B cell (primary cell): ENCODE measurements at regions not wholly inside any gene's neighbourhood (a gene's known extent, or its start where the extent isn't known, plus 50 kb on each side); places are given as distances from the start of the nearest gene placed in this dataset.
A peak's percentile ranks its signal among the peaks of the same experiment; 100 is the strongest.

Source experiments
- ATAC-seq: fragments of 200-7000 bp; cut with Tn5 transposase; one replicate; pipeline ENCODE4 v1.10.0; 2021; ENCODE audit warnings: low read depth, mild to moderate bottlenecking, moderate number of reproducible peaks, moderate library complexity
- CTCF ChIA-PET: fragments of 350-600 bp; sonication (Branson Sonifier 250); formaldehyde crosslinking; loops from one replicate; lab custom pipeline; 2021; ENCODE audit warnings: antibody characterized with exemption, inconsistent platforms; lab: Charles Lee
- POLR2A ChIA-PET: fragments of 350-600 bp; sonication (Branson Sonifier 250); formaldehyde crosslinking; loops from one replicate; lab custom pipeline; 2021; ENCODE audit warnings: antibody characterized with exemption; lab: Charles Lee
- DNase-seq: peaks from one replicate; pipeline ENCODE4 v3.0.0; 2013
- H2AFZ ChIP-seq: 2 replicates; pipeline ENCODE4 v1.6.1; 2012; ENCODE audit warnings: mild to moderate bottlenecking, low read depth, low read length; ENCODE audit not compliant: insufficient read depth, poor library complexity, severe bottlenecking
- H3K27ac ChIP-seq, 2 donors: 1 replicate in 1 of 2; 2 replicates in 1 of 2; pipeline ENCODE4 v1.5.1; 2012 to 2013; ENCODE audit warnings: low read length in 2 of 2, mild to moderate bottlenecking in 2 of 2, moderate library complexity in 1 of 2
- H3K27me3 ChIP-seq, 4 experiments: fragments of 200-600 bp in 1 of 4; sonication (generic) in 1 of 4; replicated peaks in 1 of 4; 1 replicate in 2 of 4; 2 replicates in 2 of 4; pipeline versions ENCODE4 v1.6.1 to v1.7.0; 2013 to 2016; ENCODE audit warnings: low read length in 3 of 4, mild to moderate bottlenecking in 2 of 4, mixed read lengths in 1 of 4, moderate library complexity in 1 of 4; ENCODE audit not compliant: insufficient read depth in 4 of 4, control insufficient read depth in 3 of 4; ENCODE audit errors: control extremely low read depth in 1 of 4
- H3K36me3 ChIP-seq, 2 experiments: replicated peaks in 1 of 2; 1 replicate in 1 of 2; 2 replicates in 1 of 2; pipeline versions ENCODE4 v1.6.1 to v1.7.1; 2013; ENCODE audit warnings: low read length in 1 of 2; ENCODE audit not compliant: insufficient read depth in 2 of 2, control insufficient read depth in 1 of 2; ENCODE audit errors: control extremely low read depth in 1 of 2, extremely low read depth in 1 of 2
- H3K4me1 ChIP-seq, 2 donors: fragments of 200-600 bp in 1 of 2; sonication (generic) in 1 of 2; 1 replicate in 1 of 2; 2 replicates in 1 of 2; pipeline versions ENCODE4 v1.5.1 to v1.6.1; 2013 to 2017; ENCODE audit warnings: low read length in 2 of 2; ENCODE audit not compliant: control insufficient read depth in 2 of 2, insufficient read depth in 2 of 2
- H3K4me2 ChIP-seq: replicated peaks from 2 replicates; pipeline ENCODE3; 2012; ENCODE audit warnings: mild to moderate bottlenecking, low read depth, low read length; ENCODE audit not compliant: poor library complexity, severe bottlenecking
- H3K4me3 ChIP-seq, 5 experiments: fragments of 200-600 bp in 1 of 5; sonication (generic) in 1 of 5; 1 replicate in 3 of 5; 2 replicates in 2 of 5; pipeline versions ENCODE4 v1.5.1 to v1.7.0; 2011 to 2016; ENCODE audit warnings: low read length in 4 of 5, mild to moderate bottlenecking in 4 of 5, low read depth in 2 of 5, control low read depth in 1 of 5, moderate library complexity in 1 of 5; ENCODE audit not compliant: insufficient read depth in 1 of 5; ENCODE audit errors: control extremely low read depth in 1 of 5, extremely low read depth in 1 of 5
- H3K79me2 ChIP-seq: fragments of 200-600 bp; sonication (generic); one replicate; pipeline ENCODE4 v1.6.0; 2016; ENCODE audit warnings: low read length; ENCODE audit not compliant: control insufficient read depth, insufficient read depth
- H3K9ac ChIP-seq: fragments of 200-600 bp; sonication (generic); 2 replicates; pipeline ENCODE4 v1.6.1; 2017; ENCODE audit warnings: mild to moderate bottlenecking, low read length, moderate library complexity
- H3K9me3 ChIP-seq, 3 donors: one replicate each; pipeline versions ENCODE4 v1.6.1 to v1.7.1; 2013; ENCODE audit warnings: low read length in 2 of 3; ENCODE audit not compliant: control insufficient read depth in 2 of 3, insufficient read depth in 1 of 3; ENCODE audit errors: control extremely low read depth in 1 of 3
- H4K20me1 ChIP-seq: 2 replicates; pipeline ENCODE4 v1.6.0; 2012; ENCODE audit warnings: mild to moderate bottlenecking, low read length; ENCODE audit not compliant: insufficient read depth, control insufficient read depth, poor library complexity, severe bottlenecking
- H3K27ac Mint-ChIP-seq: one replicate; pipeline ENCODE4 v1.8.0; 2021; ENCODE audit warnings: mixed read lengths
- H3K27me3 Mint-ChIP-seq: one replicate; pipeline ENCODE4 v1.8.0; 2021; ENCODE audit warnings: mixed read lengths
- H3K4me1 Mint-ChIP-seq: one replicate; pipeline ENCODE4 v1.8.0; 2021; ENCODE audit warnings: mixed read lengths
- H3K4me3 Mint-ChIP-seq: one replicate; pipeline ENCODE4 v1.8.0; 2021; ENCODE audit warnings: mixed read lengths
- H3K9me3 Mint-ChIP-seq: one replicate; pipeline ENCODE4 v1.8.0; 2022; ENCODE audit warnings: mixed read lengths; ENCODE audit not compliant: insufficient read depth
- EZH2 ChIP-seq: IDR thresholded peaks from 2 replicates; pipeline ENCODE4 v1.6.1; 2012; ENCODE audit warnings: borderline replicate concordance, low read depth, mild to moderate bottlenecking, moderate library complexity, low read length; ENCODE audit not compliant: insufficient read depth, poor library complexity, severe bottlenecking
- WGBS: methylation state at CpG from one replicate; pipeline ENCODE4 v1.1.5; 2013; ENCODE audit warnings: missing lambda C conversion rate; ENCODE audit not compliant: insufficient coverage; 5-methylcytosine and 5-hydroxymethylcytosine counted together
- intact Hi-C: fragments of 100-400 bp; cut with micrococcal nuclease; formaldehyde crosslinking; loops from one replicate; pipeline ENCODE4 v1.10.0; 2022
- TF ChIP-seq, protein P1 (sequence below): fragments of 200-600 bp; IDR thresholded peaks from one replicate; pipeline ENCODE4 v1.8.0; 2022; ENCODE audit warnings: antibody characterized with exemption, mild to moderate bottlenecking

DNA sequence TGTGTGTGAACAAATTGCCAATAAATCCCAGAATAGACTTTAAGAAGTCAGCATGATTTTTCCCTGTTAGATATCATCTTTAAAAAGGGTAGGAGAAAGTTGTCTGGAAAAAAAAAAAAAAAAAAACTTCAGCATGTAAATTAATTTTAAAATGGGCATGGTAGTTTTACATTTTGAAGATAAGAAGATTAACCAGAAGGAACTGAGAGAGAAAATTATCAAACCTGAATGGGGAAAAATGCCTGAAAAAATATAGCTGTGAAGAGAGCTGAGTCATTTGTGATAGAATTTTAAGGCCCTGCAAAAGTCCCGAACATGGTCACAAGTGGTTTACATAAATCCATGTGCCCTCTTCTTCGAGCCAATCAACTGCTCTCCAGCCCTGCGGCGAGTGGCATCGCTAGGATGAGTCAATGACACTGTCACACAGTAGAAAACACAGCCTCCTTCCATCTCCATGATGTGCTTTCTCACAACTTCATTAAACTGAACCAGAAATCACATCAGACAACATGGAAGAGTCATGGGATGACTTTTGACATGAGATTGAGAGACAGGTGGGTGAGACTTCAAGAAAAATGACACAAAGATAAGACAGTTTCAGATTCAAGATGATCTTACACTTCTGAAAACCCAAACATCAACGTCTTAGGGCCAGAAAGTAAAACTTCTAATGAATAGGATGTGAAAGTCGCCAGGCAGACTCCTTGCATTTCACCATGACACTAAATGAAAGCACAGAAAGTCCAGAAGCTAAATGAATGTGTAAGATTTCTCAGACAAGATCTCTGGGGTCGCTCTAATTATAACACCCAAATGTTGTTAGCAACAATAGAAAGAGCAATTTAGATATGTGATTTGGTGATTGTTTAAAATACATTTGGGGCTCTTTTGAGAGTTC lies 273.0 kb upstream of the ID2 start:
- Histone ChIP-seq H3K4me1 (peaks cover 0 to 4% of the 10 kb centered on the region in 2 donors), H3K4me2 (no peak overlapping the region), H3K9ac (no peak overlapping the region), H3K4me3 (no peak overlapping the region), H3K27me3 (peaks cover 0 to 14% (median 2%) of the 10 kb centered on the region in 4 experiments), H4K20me1 (no peaks in the 10 kb centered on the region), H3K27ac (no peak overlapping the region), H3K79me2 (no peaks in the 10 kb centered on the region), H3K36me3 (no peaks in the 10 kb centered on the region), H2AFZ (no peak overlapping the region), H3K9me3 (no peaks in the 10 kb centered on the region)
- DNase-seq (peak; percentile 21), ATAC-seq (no peak)
- Mint-ChIP-seq H3K9me3 (no peaks in the 10 kb centered on the region), H3K4me1 (peaks cover 8% of the 10 kb centered on the region), H3K27me3 (peaks cover 41% of the 10 kb centered on the region), H3K4me3 (no peak overlapping the region), H3K27ac (no peak overlapping the region)
- intact Hi-C loops: no loop called here
- 66% methylated on average over 5 of the region's 8 CpGs for WGBS
- ChIA-PET CTCF (no interaction called here), POLR2A (no interaction called here)
- no peak for TF ChIP-seq EZH2
- TF ChIP-seq, protein P1, sequence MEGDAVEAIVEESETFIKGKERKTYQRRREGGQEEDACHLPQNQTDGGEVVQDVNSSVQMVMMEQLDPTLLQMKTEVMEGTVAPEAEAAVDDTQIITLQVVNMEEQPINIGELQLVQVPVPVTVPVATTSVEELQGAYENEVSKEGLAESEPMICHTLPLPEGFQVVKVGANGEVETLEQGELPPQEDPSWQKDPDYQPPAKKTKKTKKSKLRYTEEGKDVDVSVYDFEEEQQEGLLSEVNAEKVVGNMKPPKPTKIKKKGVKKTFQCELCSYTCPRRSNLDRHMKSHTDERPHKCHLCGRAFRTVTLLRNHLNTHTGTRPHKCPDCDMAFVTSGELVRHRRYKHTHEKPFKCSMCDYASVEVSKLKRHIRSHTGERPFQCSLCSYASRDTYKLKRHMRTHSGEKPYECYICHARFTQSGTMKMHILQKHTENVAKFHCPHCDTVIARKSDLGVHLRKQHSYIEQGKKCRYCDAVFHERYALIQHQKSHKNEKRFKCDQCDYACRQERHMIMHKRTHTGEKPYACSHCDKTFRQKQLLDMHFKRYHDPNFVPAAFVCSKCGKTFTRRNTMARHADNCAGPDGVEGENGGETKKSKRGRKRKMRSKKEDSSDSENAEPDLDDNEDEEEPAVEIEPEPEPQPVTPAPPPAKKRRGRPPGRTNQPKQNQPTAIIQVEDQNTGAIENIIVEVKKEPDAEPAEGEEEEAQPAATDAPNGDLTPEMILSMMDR: no peak
